K562 (cell line): ENCODE measurements at regions not wholly inside any gene's neighbourhood (a gene's known extent, or its start where the extent isn't known, plus 50 kb on each side); places are given as distances from the start of the nearest gene placed in this dataset.

Experiments
- RFX5 ChIP-seq: IDR thresholded peaks from 2 replicates; pipeline ENCODE4 v1.6.1; 2011; ENCODE audit warnings: low read depth, mild to moderate bottlenecking, improper control_type of control experiment, low read length
- SIN3A ChIP-seq, 2 experiments: fragments of 150-350 bp in 1 of 2; IDR thresholded peaks; 2 replicates each; pipeline ENCODE4 v1.6.1; 2011 to 2016; ENCODE audit warnings: borderline replicate concordance in 2 of 2, low read depth in 2 of 2, low read length in 2 of 2, mild to moderate bottlenecking in 2 of 2, moderate library complexity in 2 of 2; ENCODE audit not compliant: control insufficient read depth in 1 of 2
- TRIM28 ChIP-seq: fragments of 450-650 bp; IDR thresholded peaks from 2 replicates; pipeline ENCODE4 v1.6.1; 2017

DNA sequence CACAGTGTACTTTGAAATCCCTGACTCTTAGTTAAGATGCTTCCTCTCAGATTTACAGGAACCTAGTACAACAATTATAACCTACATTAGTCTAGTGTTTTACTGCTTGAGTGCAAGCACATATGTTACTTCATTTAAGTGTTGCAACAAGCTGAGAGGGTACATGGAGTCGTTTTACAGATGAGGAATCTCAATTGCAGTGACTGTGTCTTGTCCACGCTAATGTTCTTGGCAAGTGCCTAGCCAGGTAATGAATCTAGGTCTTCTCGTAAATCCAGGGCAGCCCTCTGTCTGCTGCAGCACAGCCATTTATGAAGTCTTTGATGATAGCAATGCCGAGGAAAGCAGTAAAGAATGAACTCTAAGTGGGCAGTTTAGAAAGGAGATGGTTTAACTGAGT lies 384.4 kb upstream of the ARPP21 start:
- TF ChIP-seq RFX5, result no peak
- TF ChIP-seq SIN3A (IDR thresholded peaks at IDR 0.05; ENCODE audit: borderline replicate concordance in 2 of 2, control insufficient read depth in 1 of 2, low read depth in 2 of 2, low read length in 2 of 2), result no peak
- no peak for TF ChIP-seq TRIM28
